Uterus (tissue), 3 donors: ENCODE measurements at regions not wholly inside any gene's neighbourhood (a gene's known extent, or its start where the extent isn't known, plus 50 kb on each side); places are given as distances from the start of the nearest gene placed in this dataset.

Source experiments
- DNase-seq, 2 donors: peaks; one replicate each; pipeline ENCODE4 v3.0.0-alpha.2; 2019 to 2020
- H3K27ac ChIP-seq, 2 donors: fragments of 200-600 bp; sonication (generic); 1 replicate in 1 of 2; 2 replicates in 1 of 2; pipeline ENCODE4 v1.5.1; 2016 to 2018
- H3K27me3 ChIP-seq, 2 donors: fragments of 200-600 bp; sonication (generic); one replicate each; pipeline ENCODE4 v1.5.1; 2018 to 2019; ENCODE audit warnings: control low read depth in 1 of 2
- H3K36me3 ChIP-seq, 2 donors: fragments of 200-600 bp; sonication (generic); one replicate each; pipeline ENCODE4 v1.5.1; 2019; ENCODE audit warnings: control low read depth in 1 of 2
- H3K4me1 ChIP-seq, 2 donors: fragments of 200-600 bp; sonication (generic); one replicate each; pipeline ENCODE4 v1.5.1; 2018 to 2019; ENCODE audit warnings: control low read depth in 1 of 2
- H3K4me3 ChIP-seq, 2 donors: fragments of 200-600 bp; sonication (generic); 1 replicate in 1 of 2; 2 replicates in 1 of 2; pipeline ENCODE4 v1.5.1; 2018 to 2019; ENCODE audit warnings: mild to moderate bottlenecking in 1 of 2
- H3K9me3 ChIP-seq, 2 donors: fragments of 200-600 bp; sonication (generic); one replicate each; pipeline ENCODE4 v1.5.1; 2019; ENCODE audit warnings: control low read depth in 1 of 2
- POLR2A ChIP-seq, 2 donors: fragments of 450-650 bp; IDR thresholded peaks; one replicate each; pipeline ENCODE4 v1.6.1; 2016; ENCODE audit warnings: antibody characterized with exemption in 2 of 2, mild to moderate bottlenecking in 1 of 2, moderate library complexity in 1 of 2
- intact Hi-C: fragments of 100-400 bp; cut with DNase I; formaldehyde crosslinking; loops from one replicate; pipeline ENCODE4 v1.15.1; 2023; ENCODE audit warnings: low total_unique reads
- TF ChIP-seq, protein P1 (sequence below), 4 experiments: fragments of 200-600 bp in 2 of 4; fragments of 450-650 bp in 2 of 4; sonication (generic) in 2 of 4; IDR thresholded peaks; one replicate each; pipeline ENCODE4 v1.5.1; 2016 to 2019; ENCODE audit warnings: antibody characterized with exemption in 4 of 4, mild to moderate bottlenecking in 2 of 4, moderate library complexity in 1 of 4
- donor health status: DM: yes; HTN: yes; CAD: no.

DNA sequence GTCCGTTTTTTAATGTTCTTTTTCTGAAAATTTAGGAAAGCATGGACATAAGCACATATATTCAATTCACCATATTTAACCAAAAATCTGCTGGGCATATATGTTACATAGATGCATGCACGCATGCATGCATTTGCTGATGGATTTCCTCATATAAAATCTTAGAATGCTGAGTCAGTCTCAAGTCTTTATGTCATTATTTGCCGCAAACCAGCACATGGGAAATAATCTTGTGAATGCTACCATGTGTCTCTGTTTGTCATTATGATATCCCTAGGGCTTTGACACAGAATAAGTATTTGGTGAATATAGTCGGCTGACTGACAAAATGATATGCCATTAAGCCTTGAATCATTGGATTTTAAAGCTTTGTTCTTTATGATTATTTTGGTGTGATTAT lies 776.5 kb downstream of the KCNT2 start:
- Histone ChIP-seq H3K27me3 (no peaks in the 10 kb centered on the region), H3K4me1 (no peaks in the 10 kb centered on the region), H3K36me3 (no peaks in the 10 kb centered on the region), H3K9me3 (no peaks in the 10 kb centered on the region), H3K27ac (no peak overlapping the region), H3K4me3 (no peak overlapping the region)
- DNase-seq = no peak
- no peak for TF ChIP-seq POLR2A (IDR thresholded peaks at IDR 0.05)
- TF ChIP-seq, protein P1, sequence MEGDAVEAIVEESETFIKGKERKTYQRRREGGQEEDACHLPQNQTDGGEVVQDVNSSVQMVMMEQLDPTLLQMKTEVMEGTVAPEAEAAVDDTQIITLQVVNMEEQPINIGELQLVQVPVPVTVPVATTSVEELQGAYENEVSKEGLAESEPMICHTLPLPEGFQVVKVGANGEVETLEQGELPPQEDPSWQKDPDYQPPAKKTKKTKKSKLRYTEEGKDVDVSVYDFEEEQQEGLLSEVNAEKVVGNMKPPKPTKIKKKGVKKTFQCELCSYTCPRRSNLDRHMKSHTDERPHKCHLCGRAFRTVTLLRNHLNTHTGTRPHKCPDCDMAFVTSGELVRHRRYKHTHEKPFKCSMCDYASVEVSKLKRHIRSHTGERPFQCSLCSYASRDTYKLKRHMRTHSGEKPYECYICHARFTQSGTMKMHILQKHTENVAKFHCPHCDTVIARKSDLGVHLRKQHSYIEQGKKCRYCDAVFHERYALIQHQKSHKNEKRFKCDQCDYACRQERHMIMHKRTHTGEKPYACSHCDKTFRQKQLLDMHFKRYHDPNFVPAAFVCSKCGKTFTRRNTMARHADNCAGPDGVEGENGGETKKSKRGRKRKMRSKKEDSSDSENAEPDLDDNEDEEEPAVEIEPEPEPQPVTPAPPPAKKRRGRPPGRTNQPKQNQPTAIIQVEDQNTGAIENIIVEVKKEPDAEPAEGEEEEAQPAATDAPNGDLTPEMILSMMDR (IDR thresholded peaks at IDR 0.05) = no peak
- intact Hi-C loops = no loop called here

DNA sequence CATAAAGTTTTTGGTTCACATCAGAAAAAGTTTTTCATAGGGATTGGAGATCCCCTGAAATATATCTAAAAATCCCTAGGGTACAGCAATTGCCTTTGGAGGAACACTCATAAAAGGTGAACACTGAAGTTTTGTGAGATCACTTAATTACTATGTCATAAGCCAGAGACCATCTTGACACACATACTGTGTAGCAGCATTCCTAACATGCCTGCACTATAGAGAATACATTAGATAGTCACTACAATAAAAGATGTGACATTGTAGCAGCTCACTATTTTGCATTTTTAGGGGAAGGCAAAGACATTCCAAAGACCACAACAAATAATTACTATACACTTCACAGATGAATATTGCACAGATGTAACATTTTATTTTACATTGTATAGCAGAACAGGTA lies 779.9 kb downstream of the KCNT2 start:
- no peak for TF ChIP-seq POLR2A (IDR thresholded peaks at IDR 0.05)
- TF ChIP-seq, protein P1 (IDR thresholded peaks at IDR 0.05) = no peak
- intact Hi-C loops = no loop called here
- Histone ChIP-seq H3K36me3 (no peaks in the 10 kb centered on the region), H3K27ac (no peak overlapping the region), H3K4me1 (no peaks in the 10 kb centered on the region), H3K4me3 (no peak overlapping the region), H3K9me3 (no peaks in the 10 kb centered on the region), H3K27me3 (no peaks in the 10 kb centered on the region)
- DNase-seq = no peak

DNA sequence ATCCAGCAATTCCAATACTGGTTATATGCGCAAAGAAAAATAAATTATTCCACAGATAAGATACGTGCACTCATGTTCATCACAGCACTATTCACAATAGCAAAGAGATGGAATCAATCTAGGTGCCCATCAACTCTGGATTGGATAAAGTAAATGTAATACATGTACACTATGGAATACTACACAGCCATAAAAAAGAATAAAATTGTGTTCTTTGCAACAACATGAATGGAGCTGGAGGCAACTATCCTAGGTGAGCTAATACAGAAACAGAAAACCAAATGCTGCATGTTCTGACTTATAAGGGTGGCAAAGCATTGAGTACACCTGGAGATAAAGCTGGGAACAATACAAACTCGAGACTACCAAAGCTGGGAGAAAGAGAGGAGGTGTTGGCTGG lies 787.3 kb downstream of the KCNT2 start:
- Histone ChIP-seq H3K9me3 (no peaks in the 10 kb centered on the region), H3K36me3 (no peaks in the 10 kb centered on the region), H3K27me3 (no peaks in the 10 kb centered on the region), H3K27ac (no peak overlapping the region), H3K4me3 (no peak overlapping the region), H3K4me1 (no peaks in the 10 kb centered on the region)
- DNase-seq = no peak
- no peak for TF ChIP-seq POLR2A (IDR thresholded peaks at IDR 0.05)
- TF ChIP-seq, protein P1 (IDR thresholded peaks at IDR 0.05) = no peak
- intact Hi-C loops = no loop called here

DNA sequence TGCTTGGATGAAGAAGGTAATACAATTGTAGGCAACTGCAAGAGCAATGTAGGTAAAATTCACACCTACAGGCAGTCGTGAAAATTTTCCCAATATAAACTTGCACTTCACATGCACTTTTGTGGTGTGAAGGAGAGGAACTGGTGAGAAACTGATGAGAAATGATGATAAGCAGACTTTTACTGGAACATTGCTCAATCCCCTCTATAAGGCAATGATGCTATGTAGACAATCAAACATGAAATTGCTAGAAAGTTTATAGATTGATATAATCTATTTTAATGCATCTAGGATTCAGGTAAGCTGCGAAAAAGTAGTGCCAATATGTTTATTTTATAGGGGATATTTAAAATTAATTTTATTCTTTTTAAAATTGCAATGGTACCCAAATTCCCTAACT lies 802.2 kb downstream of the KCNT2 start:
- H3K36me3 ChIP-seq = no peaks in the 10 kb centered on the region
- H3K27me3 ChIP-seq = no peaks in the 10 kb centered on the region
- H3K27ac ChIP-seq = no peak overlapping the region
- no peaks in the 10 kb centered on the region for H3K4me1 ChIP-seq
- intact Hi-C loops = no loop called here
- no peak for TF ChIP-seq POLR2A (IDR thresholded peaks at IDR 0.05)
- TF ChIP-seq, protein P1 (IDR thresholded peaks at IDR 0.05) = no peak
- no peak for DNase-seq
- no peaks in the 10 kb centered on the region for H3K9me3 ChIP-seq
- H3K4me3 ChIP-seq = no peak overlapping the region

DNA sequence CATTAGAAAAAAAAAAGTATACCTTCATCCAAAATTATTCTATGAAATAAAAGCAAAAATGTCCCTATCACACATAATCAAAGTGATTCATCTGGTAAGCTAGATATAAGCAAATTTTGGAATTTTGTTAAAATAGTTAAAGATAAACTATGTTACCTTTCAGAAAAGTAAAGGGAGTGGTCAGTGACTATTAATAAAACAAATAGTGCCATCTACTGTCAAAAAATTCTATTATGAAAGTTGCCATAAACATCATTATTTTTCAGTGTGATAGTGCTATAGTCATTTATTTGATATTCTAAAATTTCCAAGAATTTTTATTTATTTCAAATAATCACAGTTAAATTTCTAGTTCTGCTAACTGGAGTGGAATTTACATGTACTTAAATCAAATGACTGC lies 803.7 kb downstream of the KCNT2 start:
- H3K9me3 ChIP-seq = no peaks in the 10 kb centered on the region
- no peaks in the 10 kb centered on the region for H3K4me1 ChIP-seq
- no peak for DNase-seq
- no peak overlapping the region for H3K4me3 ChIP-seq
- no peak overlapping the region for H3K27ac ChIP-seq
- TF ChIP-seq, protein P1 (IDR thresholded peaks at IDR 0.05) = no peak
- no peak for TF ChIP-seq POLR2A (IDR thresholded peaks at IDR 0.05)
- intact Hi-C loops = no loop called here
- H3K27me3 ChIP-seq = no peaks in the 10 kb centered on the region
- H3K36me3 ChIP-seq = no peaks in the 10 kb centered on the region
